GM23338 (cell line): ENCODE measurements at regions not wholly inside any gene's neighbourhood (a gene's known extent, or its start where the extent isn't known, plus 50 kb on each side); places are given as distances from the start of the nearest gene placed in this dataset.

ENCODE experiments used
- ATAC-seq: fragments of 200-7000 bp; cut with Tn5 transposase; 3 replicates; pipeline ENCODE4 v1.9.1; 2020
- DNase-seq: peaks from one replicate; pipeline ENCODE4 v3.0.0-alpha.2; 2015; ENCODE audit warnings: low spot score
- H2AFZ ChIP-seq: fragments of 200-600 bp; sonication (generic); 2 replicates; pipeline ENCODE4 v1.8.0; 2016; ENCODE audit warnings: antibody characterized with exemption, mild to moderate bottlenecking, moderate library complexity
- H3F3A ChIP-seq: fragments of 200-600 bp; sonication (generic); replicated peaks from 2 replicates; pipeline ENCODE4 v1.8.0; 2017; ENCODE audit warnings: antibody characterized with exemption, mixed run types, low read depth
- H3K27ac ChIP-seq: fragments of 200-600 bp; sonication (generic); 2 replicates; pipeline ENCODE4 v1.6.1; 2016; ENCODE audit warnings: low read depth
- H3K27me3 ChIP-seq: fragments of 200-600 bp; sonication (generic); 2 replicates; pipeline ENCODE4 v1.8.0; 2016; ENCODE audit warnings: mild to moderate bottlenecking, mixed run types, moderate library complexity; ENCODE audit not compliant: insufficient read depth
- H3K36me3 ChIP-seq: fragments of 200-600 bp; sonication (generic); 2 replicates; pipeline ENCODE4 v1.8.0; 2016; ENCODE audit warnings: mild to moderate bottlenecking; ENCODE audit not compliant: insufficient read depth
- H3K4me1 ChIP-seq: fragments of 200-600 bp; sonication (generic); 2 replicates; pipeline ENCODE4 v1.8.0; 2016; ENCODE audit warnings: mild to moderate bottlenecking, moderate library complexity; ENCODE audit not compliant: insufficient read depth
- H3K4me2 ChIP-seq: fragments of 200-600 bp; sonication (generic); 2 replicates; pipeline ENCODE4 v1.7.1; 2017; ENCODE audit warnings: mixed run types
- H3K4me3 ChIP-seq: fragments of 200-600 bp; sonication (generic); 2 replicates; pipeline ENCODE4 v1.6.1; 2016; ENCODE audit warnings: mixed run types
- H3K79me2 ChIP-seq: fragments of 200-600 bp; sonication (generic); replicated peaks from 2 replicates; pipeline ENCODE4 v1.8.0; 2017; ENCODE audit warnings: mild to moderate bottlenecking; ENCODE audit not compliant: insufficient read depth
- H3K9me2 ChIP-seq: fragments of 200-600 bp; sonication (generic); 2 replicates; pipeline ENCODE4 v1.8.0; 2017; ENCODE audit not compliant: insufficient read depth
- H4K20me1 ChIP-seq: fragments of 200-600 bp; sonication (generic); replicated peaks from 2 replicates; pipeline ENCODE4 v1.8.0; 2017; ENCODE audit warnings: mild to moderate bottlenecking; ENCODE audit not compliant: insufficient read depth
- H3K27ac Mint-ChIP-seq: 2 replicates; pipeline ENCODE4 v1.8.0; 2020; ENCODE audit warnings: inconsistent platforms, mild to moderate bottlenecking, moderate library complexity, mixed read lengths
- H3K27me3 Mint-ChIP-seq: 3 replicates; pipeline ENCODE4 v1.8.0; 2022; ENCODE audit warnings: low read depth, mild to moderate bottlenecking, moderate library complexity, mixed read lengths, inconsistent platforms; ENCODE audit not compliant: insufficient read depth, poor library complexity
- H3K36me3 Mint-ChIP-seq: 3 replicates; pipeline ENCODE4 v1.8.0; 2021; ENCODE audit warnings: low read depth, mild to moderate bottlenecking, inconsistent platforms, moderate library complexity, mixed read lengths
- H3K4me1 Mint-ChIP-seq: 3 replicates; pipeline ENCODE4 v1.8.0; 2020; ENCODE audit warnings: mild to moderate bottlenecking, inconsistent platforms, mixed read lengths
- H3K4me3 Mint-ChIP-seq: 3 replicates; pipeline ENCODE4 v1.8.0; 2021; ENCODE audit warnings: moderate library complexity, mild to moderate bottlenecking, inconsistent platforms, mixed read lengths
- H3K9me3 Mint-ChIP-seq: 3 replicates; pipeline ENCODE4 v1.8.0; 2020; ENCODE audit warnings: moderate library complexity, mild to moderate bottlenecking, inconsistent platforms, mixed read lengths
- CTCF ChIP-seq, 2 experiments: fragments of 200-600 bp in 1 of 2; sonication (generic) in 1 of 2; conservative IDR thresholded peaks; 2 replicates each; pipeline versions ENCODE4 v1.5.1 to v1.6.1; 2016 to 2017; ENCODE audit warnings: antibody characterized with exemption in 2 of 2, low read depth in 2 of 2, mild to moderate bottlenecking in 2 of 2, moderate library complexity in 1 of 2
- ETS1 ChIP-seq: IDR thresholded peaks from 2 replicates; pipeline ENCODE4 v1.6.1; 2016; ENCODE audit warnings: antibody characterized with exemption
- EZH2 ChIP-seq: fragments of 200-600 bp; sonication (generic); IDR thresholded peaks from one replicate; pipeline ENCODE4 v1.8.0; 2017; ENCODE audit warnings: antibody characterized with exemption, mild to moderate bottlenecking, low read depth; ENCODE audit not compliant: unreplicated experiment
- EZH2phosphoT487 ChIP-seq: fragments of 200-600 bp; sonication (generic); IDR thresholded peaks from one replicate; pipeline ENCODE4 v1.8.1; 2018; ENCODE audit warnings: antibody characterized with exemption; ENCODE audit not compliant: unreplicated experiment
- JUNB ChIP-seq: IDR thresholded peaks from one replicate; pipeline ENCODE4 v1.6.1; 2016; ENCODE audit warnings: antibody characterized with exemption; ENCODE audit not compliant: unreplicated experiment
- NANOG ChIP-seq: IDR thresholded peaks from 2 replicates; pipeline ENCODE4 v1.6.1; 2016; ENCODE audit warnings: antibody characterized with exemption, borderline replicate concordance
- POLR2AphosphoS5 ChIP-seq: IDR thresholded peaks from 2 replicates; pipeline ENCODE4 v1.6.1; 2016; ENCODE audit warnings: antibody characterized with exemption, low read depth
- STAT1 ChIP-seq: IDR thresholded peaks from one replicate; pipeline ENCODE4 v1.6.1; 2016; ENCODE audit warnings: antibody characterized with exemption; ENCODE audit not compliant: unreplicated experiment
- ZNF114 ChIP-seq: fragments of 250-450 bp; sonication (Bioruptor Pico); IDR thresholded peaks from 2 replicates; pipeline ENCODE4 v1.5.0; 2020; ENCODE audit warnings: mild to moderate bottlenecking, moderate library complexity
- ZNF331 ChIP-seq: fragments of 250-450 bp; sonication (Bioruptor Pico); IDR thresholded peaks from 2 replicates; pipeline ENCODE4 v1.5.0; 2020; ENCODE audit warnings: low read depth, mild to moderate bottlenecking, moderate library complexity
- ZNF462 ChIP-seq: fragments of 250-450 bp; sonication (Bioruptor Pico); IDR thresholded peaks from 2 replicates; pipeline ENCODE4 v1.5.0; 2020; ENCODE audit warnings: mild to moderate bottlenecking, moderate library complexity

GRCh38 chr6:133827766-133828165 lies 61.1 kb upstream of the TCF21 start:
- H3K4me3 ChIP-seq: no peak overlapping the region
- Mint-ChIP-seq H3K4me1 (peaks cover 5% of the 10 kb centered on the region; the same call in 2 of the 3 replicates), H3K36me3 (no peaks in the 10 kb centered on the region), H3K4me3 (no peak overlapping the region), H3K27me3 (peaks cover 1% of the 10 kb centered on the region), H3K9me3 (no peaks in the 10 kb centered on the region), H3K27ac (no peak overlapping the region)
- no peaks in the 10 kb centered on the region for H3K27me3 ChIP-seq
- no peak overlapping the region for H2AFZ ChIP-seq
- DNase-seq: no peak
- H3F3A ChIP-seq: no peaks in the 10 kb centered on the region
- H3K4me2 ChIP-seq: no peak overlapping the region
- H3K4me1 ChIP-seq: no peaks in the 10 kb centered on the region; the same call in 1 of the 2 replicates
- no peaks in the 10 kb centered on the region for H3K36me3 ChIP-seq
- no peaks in the 10 kb centered on the region for H3K79me2 ChIP-seq
- H4K20me1 ChIP-seq: no peaks in the 10 kb centered on the region
- ATAC-seq: no peak
- TF ChIP-seq NANOG (no peak), ZNF331 (CRISPR knock-in tag) (no peak), STAT1 (no peak), ZNF114 (CRISPR knock-in tag) (no peak), EZH2 (no peak), POLR2AphosphoS5 (no peak), ZNF462 (CRISPR knock-in tag) (no peak), ETS1 (no peak), CTCF (conservative IDR thresholded peaks at IDR 0.05; ENCODE audit: low read depth in 2 of 2) (no peak), JUNB (no peak), EZH2phosphoT487 (no peak)
- H3K9me2 ChIP-seq: 0 out of 2 replicates have a peak, but pooled peaks cover 3% of the 10 kb centered on the region
- no peak overlapping the region for H3K27ac ChIP-seq
